Ovary (tissue), 3 donors: ENCODE measurements at regions not wholly inside any gene's neighbourhood (a gene's known extent, or its start where the extent isn't known, plus 50 kb on each side); places are given as distances from the start of the nearest gene placed in this dataset.

Source experiments
- EP300 ChIP-seq: sonication (generic); formaldehyde crosslinking; IDR thresholded peaks from one replicate; pipeline ENCODE4 v1.6.1; 2017; ENCODE audit warnings: antibody characterized with exemption
- POLR2A ChIP-seq: fragments of 450-650 bp; IDR thresholded peaks from one replicate; pipeline ENCODE4 v1.6.1; 2017; ENCODE audit warnings: antibody characterized with exemption, mild to moderate bottlenecking, moderate library complexity
- TF ChIP-seq, protein P1 (sequence below), 3 donors: fragments of 450-650 bp in 2 of 3; fragments of 200-600 bp in 1 of 3; IDR thresholded peaks; one replicate each; pipeline versions ENCODE4 v1.5.1 to v1.8.0; 2016 to 2022; ENCODE audit warnings: antibody characterized with exemption in 3 of 3, mild to moderate bottlenecking in 1 of 3
- donor health status: DM: no; HTN: no; CAD: no.

- TF ChIP-seq, protein P1, sequence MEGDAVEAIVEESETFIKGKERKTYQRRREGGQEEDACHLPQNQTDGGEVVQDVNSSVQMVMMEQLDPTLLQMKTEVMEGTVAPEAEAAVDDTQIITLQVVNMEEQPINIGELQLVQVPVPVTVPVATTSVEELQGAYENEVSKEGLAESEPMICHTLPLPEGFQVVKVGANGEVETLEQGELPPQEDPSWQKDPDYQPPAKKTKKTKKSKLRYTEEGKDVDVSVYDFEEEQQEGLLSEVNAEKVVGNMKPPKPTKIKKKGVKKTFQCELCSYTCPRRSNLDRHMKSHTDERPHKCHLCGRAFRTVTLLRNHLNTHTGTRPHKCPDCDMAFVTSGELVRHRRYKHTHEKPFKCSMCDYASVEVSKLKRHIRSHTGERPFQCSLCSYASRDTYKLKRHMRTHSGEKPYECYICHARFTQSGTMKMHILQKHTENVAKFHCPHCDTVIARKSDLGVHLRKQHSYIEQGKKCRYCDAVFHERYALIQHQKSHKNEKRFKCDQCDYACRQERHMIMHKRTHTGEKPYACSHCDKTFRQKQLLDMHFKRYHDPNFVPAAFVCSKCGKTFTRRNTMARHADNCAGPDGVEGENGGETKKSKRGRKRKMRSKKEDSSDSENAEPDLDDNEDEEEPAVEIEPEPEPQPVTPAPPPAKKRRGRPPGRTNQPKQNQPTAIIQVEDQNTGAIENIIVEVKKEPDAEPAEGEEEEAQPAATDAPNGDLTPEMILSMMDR (IDR thresholded peaks at IDR 0.05) = no peak
- TF ChIP-seq EP300 (no peak), POLR2A (no peak)
Observed at GRCh38 chr2:185245216-185245615, 493.4 kb upstream of the FSIP2 start.
